IMR-90 (cell line): ENCODE measurements at regions not wholly inside any gene's neighbourhood (a gene's known extent, or its start where the extent isn't known, plus 50 kb on each side); places are given as distances from the start of the nearest gene placed in this dataset.

Source experiments
- ATAC-seq: fragments of 200-7000 bp; cut with Tn5 transposase; 2 replicates; pipeline ENCODE4 v1.9.1; 2020; ENCODE audit warnings: low read depth, mild to moderate bottlenecking, moderate library complexity
- BruUV-seq: library from RNA; stranded (reverse); fragments of 400-500 nt; replicated peaks from 2 replicates; lab custom pipeline; 2021; lab: Mats Ljungman, UMichigan
- CTCF ChIA-PET: fragments of 300-600 bp; formaldehyde crosslinking; extraction: SDS; loops from one replicate; lab custom pipeline; 2021; ENCODE audit warnings: antibody characterized with exemption; lab: Yijun Ruan, JAX
- POLR2A ChIA-PET: fragments of 300-600 bp; sonication (Branson Sonifier 250); formaldehyde crosslinking; loops from one replicate; lab custom pipeline; 2022; ENCODE audit warnings: antibody characterized with exemption; ENCODE audit not compliant: unreplicated experiment; lab: Charles Lee
- DNase-seq: peaks from one replicate; pipeline ENCODE4 v3.0.0; 2013
- H2AFZ ChIP-seq: replicated peaks from 2 replicates; pipeline ENCODE3; 2013; ENCODE audit warnings: low read length, mild to moderate bottlenecking; ENCODE audit not compliant: poor library complexity
- H2AK5ac ChIP-seq: 2 replicates; pipeline ENCODE4 v1.6.1; 2013; ENCODE audit warnings: low read depth, low read length, inconsistent platforms
- H2AK9ac ChIP-seq: replicated peaks from 2 replicates; pipeline ENCODE3; 2013; ENCODE audit warnings: mild to moderate bottlenecking, low read depth, low read length, moderate library complexity; ENCODE audit not compliant: poor library complexity
- H2BK120ac ChIP-seq: 2 replicates; pipeline ENCODE4 v1.6.1; 2013; ENCODE audit warnings: low read depth, low read length, inconsistent platforms
- H2BK15ac ChIP-seq: 3 replicates; pipeline ENCODE4 v1.6.1; 2013; ENCODE audit warnings: low read depth, low read length, inconsistent platforms
- H2BK20ac ChIP-seq: 2 replicates; pipeline ENCODE4 v1.6.1; 2013; ENCODE audit warnings: low read depth, mild to moderate bottlenecking, inconsistent platforms, low read length, moderate library complexity
- H2BK5ac ChIP-seq: 2 replicates; pipeline ENCODE4 v1.6.1; 2013; ENCODE audit warnings: mild to moderate bottlenecking, low read depth, low read length, inconsistent platforms; ENCODE audit not compliant: poor library complexity, severe bottlenecking
- H3K14ac ChIP-seq: replicated peaks from 2 replicates; pipeline ENCODE4 v1.6.1; 2013; ENCODE audit warnings: low read depth, low read length, inconsistent platforms
- H3K18ac ChIP-seq: 2 replicates; pipeline ENCODE4 v1.6.1; 2013; ENCODE audit warnings: low read depth, low read length, control low read depth
- H3K23ac ChIP-seq: 2 replicates; pipeline ENCODE4 v1.6.1; 2013; ENCODE audit warnings: low read depth, low read length, inconsistent platforms
- H3K27ac ChIP-seq: 2 replicates; pipeline ENCODE4 v1.5.1; 2013; ENCODE audit warnings: mild to moderate bottlenecking, control low read depth, low read length; ENCODE audit not compliant: insufficient read depth
- H3K27me3 ChIP-seq: 2 replicates; pipeline ENCODE4 v1.6.1; 2013; ENCODE audit warnings: low read length; ENCODE audit not compliant: control insufficient read depth, insufficient read depth
- H3K36me3 ChIP-seq: 2 replicates; pipeline ENCODE4 v1.6.1; 2013; ENCODE audit warnings: low read length, mixed read lengths; ENCODE audit not compliant: control insufficient read depth, insufficient read depth
- H3K4ac ChIP-seq: 2 replicates; pipeline ENCODE4 v1.6.1; 2013; ENCODE audit warnings: low read depth, low read length, inconsistent platforms
- H3K4me1 ChIP-seq: 2 replicates; pipeline ENCODE4 v1.6.1; 2013; ENCODE audit warnings: low read length, mixed read lengths; ENCODE audit not compliant: control insufficient read depth, insufficient read depth
- H3K4me2 ChIP-seq: 2 replicates; pipeline ENCODE4 v1.6.1; 2013; ENCODE audit warnings: low read depth, mild to moderate bottlenecking, control low read depth, low read length, moderate library complexity
- H3K4me3 ChIP-seq: 2 replicates; pipeline ENCODE4 v1.5.1; 2013; ENCODE audit warnings: low read depth, mild to moderate bottlenecking, control low read depth, low read length, moderate library complexity; ENCODE audit not compliant: insufficient read depth
- H3K56ac ChIP-seq: 2 replicates; pipeline ENCODE4 v1.6.1; 2013; ENCODE audit warnings: low read length, inconsistent platforms; ENCODE audit not compliant: insufficient read depth; ENCODE audit errors: extremely low read depth
- H3K79me1 ChIP-seq, 2 experiments: 2 replicates each; pipeline ENCODE4 v1.6.1; 2013; ENCODE audit warnings: low read length in 2 of 2, inconsistent platforms in 1 of 2, low read depth in 1 of 2
- H3K9ac ChIP-seq: 2 replicates; pipeline ENCODE4 v1.6.1; 2013; ENCODE audit warnings: low read depth, low read length, control low read depth
- H3K9me1 ChIP-seq: 2 replicates; pipeline ENCODE4 v1.6.1; 2013; ENCODE audit warnings: low read length, inconsistent platforms; ENCODE audit not compliant: insufficient read depth
- H3K9me3 ChIP-seq: 2 replicates; pipeline ENCODE4 v1.6.1; 2013; ENCODE audit warnings: low read length; ENCODE audit not compliant: control insufficient read depth, insufficient read depth
- H4K20me1 ChIP-seq: 2 replicates; pipeline ENCODE4 v1.6.1; 2013; ENCODE audit warnings: low read length, inconsistent platforms; ENCODE audit not compliant: insufficient read depth
- H4K5ac ChIP-seq: 2 replicates; pipeline ENCODE4 v1.6.1; 2013; ENCODE audit warnings: mild to moderate bottlenecking, low read depth, low read length, control low read depth
- H4K8ac ChIP-seq, 2 experiments: 2 replicates each; pipeline ENCODE4 v1.6.1; 2013; ENCODE audit warnings: low read depth in 2 of 2, low read length in 2 of 2, control low read depth in 1 of 2, inconsistent platforms in 1 of 2
- H4K91ac ChIP-seq: 2 replicates; pipeline ENCODE4 v1.6.1; 2013; ENCODE audit warnings: low read depth, low read length, inconsistent platforms; ENCODE audit not compliant: insufficient read depth
- CHD1 ChIP-seq: IDR thresholded peaks from 2 replicates; pipeline ENCODE4 v1.6.1; 2012; ENCODE audit warnings: low read depth, low read length, improper control_type of control experiment
- MAZ ChIP-seq: IDR thresholded peaks from 2 replicates; pipeline ENCODE4 v1.6.1; 2012; ENCODE audit warnings: low read depth, mild to moderate bottlenecking, low read length, improper control_type of control experiment, moderate library complexity, borderline replicate concordance
- RAD21 ChIP-seq: IDR thresholded peaks from 2 replicates; pipeline ENCODE4 v1.6.1; 2012; ENCODE audit warnings: low read length, improper control_type of control experiment
- SMC3 ChIP-seq: fragments of 150-350 bp; IDR thresholded peaks from 2 replicates; pipeline ENCODE4 v1.6.1; 2016; ENCODE audit warnings: low read depth, mild to moderate bottlenecking, antibody characterized with exemption, low read length, moderate library complexity
- WGBS, 2 experiments: methylation state at CpG; one replicate each; pipeline versions ENCODE4 v1.1.5 to v1.1.7; 2013; ENCODE audit warnings: missing lambda C conversion rate in 2 of 2; ENCODE audit not compliant: insufficient read length in 1 of 2; ENCODE audit errors: extremely low coverage in 2 of 2; 5-methylcytosine and 5-hydroxymethylcytosine counted together
- dilution Hi-C: fragments of 300-500 bp; cut with HindIII; formaldehyde crosslinking; loops from one replicate; pipeline ENCODE4 v1.14.3; 2018; ENCODE audit warnings: low sequenced_read_pairs; ENCODE audit not compliant: unreplicated experiment
- in situ Hi-C: fragments of 300-500 bp; cut with MboI; formaldehyde crosslinking; loops from 3 replicates; pipeline ENCODE4 v1.14.3; 2019; ENCODE audit warnings: low sequenced_read_pairs, inconsistent platforms, mixed read lengths
- intact Hi-C: fragments of 100-400 bp; cut with micrococcal nuclease; formaldehyde crosslinking; loops from 2 replicates; pipeline ENCODE4 v1.10.0; 2022
- TF ChIP-seq, protein P1 (sequence below): fragments of 150-350 bp; IDR thresholded peaks from 2 replicates; pipeline ENCODE4 v1.6.1; 2017; ENCODE audit warnings: mild to moderate bottlenecking, antibody characterized with exemption, low read length, low read depth

DNA sequence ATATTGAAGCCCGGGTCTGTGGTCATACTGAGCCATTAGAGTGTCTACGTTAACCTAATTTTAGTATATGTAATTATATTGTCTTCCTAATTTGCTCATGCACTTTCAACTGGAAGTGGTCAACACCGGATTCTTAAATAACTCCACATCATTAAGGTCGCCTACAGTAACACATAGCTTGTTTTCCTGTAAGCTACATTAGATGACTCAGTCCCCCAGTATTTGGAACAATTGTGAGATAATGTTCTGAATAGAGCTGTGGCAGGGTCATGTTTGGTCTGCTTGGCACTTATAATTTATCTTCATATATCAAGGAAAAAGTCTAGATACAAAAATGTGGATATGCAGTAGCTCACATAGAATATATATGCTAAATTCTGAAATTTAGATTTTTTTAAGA is 486.2 kb downstream of the IGSF11 start:
- H4K5ac ChIP-seq, result no peak overlapping the region
- no peaks in the 10 kb centered on the region for H3K27me3 ChIP-seq
- H2BK120ac ChIP-seq, result no peak overlapping the region
- H3K18ac ChIP-seq, result no peak overlapping the region
- no peak overlapping the region for H2AK9ac ChIP-seq
- DNase-seq, result no peak
- no peak overlapping the region for H2BK20ac ChIP-seq
- no peak overlapping the region for H3K14ac ChIP-seq
- H3K4me1 ChIP-seq, result no peaks in the 10 kb centered on the region
- intact Hi-C loops (no loop called here), dilution Hi-C loops (no loop called here), in situ Hi-C loops (no loop called here)
- no peaks in the 10 kb centered on the region for H3K9me1 ChIP-seq
- no peak for TF ChIP-seq MAZ
- no peak for TF ChIP-seq RAD21
- TF ChIP-seq, protein P1, sequence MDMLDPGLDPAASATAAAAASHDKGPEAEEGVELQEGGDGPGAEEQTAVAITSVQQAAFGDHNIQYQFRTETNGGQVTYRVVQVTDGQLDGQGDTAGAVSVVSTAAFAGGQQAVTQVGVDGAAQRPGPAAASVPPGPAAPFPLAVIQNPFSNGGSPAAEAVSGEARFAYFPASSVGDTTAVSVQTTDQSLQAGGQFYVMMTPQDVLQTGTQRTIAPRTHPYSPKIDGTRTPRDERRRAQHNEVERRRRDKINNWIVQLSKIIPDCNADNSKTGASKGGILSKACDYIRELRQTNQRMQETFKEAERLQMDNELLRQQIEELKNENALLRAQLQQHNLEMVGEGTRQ, result no peak
- TF ChIP-seq CHD1, result no peak
- TF ChIP-seq SMC3, result no peak
- no peak overlapping the region for H3K9ac ChIP-seq
- ATAC-seq, result no peak
- H2BK15ac ChIP-seq, result no peak overlapping the region
- WGBS, 2 experiments, result no CpG with 5 or more reads among the region's 4 CpGs
- BruUV-seq, result no TSS peak
- H3K4me3 ChIP-seq, result no peak overlapping the region
- no peak overlapping the region for H2BK5ac ChIP-seq
- ChIA-PET POLR2A (no interaction called here), CTCF (no interaction called here)
- H3K27ac ChIP-seq, result no peak overlapping the region
- no peak overlapping the region for H4K91ac ChIP-seq
- no peak overlapping the region for H3K56ac ChIP-seq
- peaks cover 1% of the 10 kb centered on the region; the same call in 1 of the 2 replicates for H3K9me3 ChIP-seq
- H3K23ac ChIP-seq, result no peak overlapping the region
- H3K36me3 ChIP-seq, result no peaks in the 10 kb centered on the region
- no peak overlapping the region for H3K4ac ChIP-seq
- no peaks in the 10 kb centered on the region for H4K20me1 ChIP-seq
- no peaks in the 10 kb centered on the region for H3K79me1 ChIP-seq
- no peak overlapping the region for H3K4me2 ChIP-seq
- H4K8ac ChIP-seq, result no peak overlapping the region
- H2AK5ac ChIP-seq, result no peak overlapping the region
- H2AFZ ChIP-seq, result no peak overlapping the region
